GM12878 (cell line): ENCODE measurements at regions not wholly inside any gene's neighbourhood (a gene's known extent, or its start where the extent isn't known, plus 50 kb on each side); places are given as distances from the start of the nearest gene placed in this dataset.

Experiments
- ATAC-seq: fragments of 200-7000 bp; cut with Tn5 transposase; 3 replicates; pipeline ENCODE4 v1.9.1; 2020; ENCODE audit warnings: mild to moderate bottlenecking, moderate library complexity
- BruUV-seq: library from RNA; stranded (reverse); fragments of 400-500 nt; replicated peaks from 2 replicates; lab custom pipeline; 2021; lab: Mats Ljungman, UMichigan
- CTCF ChIA-PET: fragments of 300-600 bp; sonication (Branson Sonifier 250); formaldehyde crosslinking; extraction: SDS; loops from one replicate; lab custom pipeline; 2021; ENCODE audit warnings: inconsistent platforms; lab: Yijun Ruan, JAX
- POLR2A ChIA-PET: fragments of 350-600 bp; formaldehyde crosslinking; extraction: SDS; loops from one replicate; lab custom pipeline; 2021; ENCODE audit warnings: inconsistent platforms; lab: Charles Lee
- RAD21 ChIA-PET: fragments of 300-600 bp; sonication (Branson Sonifier 250); formaldehyde crosslinking; loops from one replicate; lab custom pipeline; 2023; ENCODE audit warnings: antibody characterized with exemption; ENCODE audit not compliant: unreplicated experiment; lab: Charles Lee
- SMC1A ChIA-PET: fragments of 300-600 bp; sonication (Branson Sonifier 250); formaldehyde crosslinking; loops from one replicate; lab custom pipeline; 2023; ENCODE audit not compliant: unreplicated experiment, uncharacterized antibody; lab: Charles Lee
- DNase-seq: peaks from one replicate; pipeline ENCODE4 v3.0.0-alpha.2; 2011; ENCODE audit warnings: low read depth, low spot score
- FAIRE-seq: peaks from 3 replicates; lab custom pipeline; 2011; peaks lifted over from hg19 to GRCh38; lab: Jason Lieb, UNC
- H2AFZ ChIP-seq: 2 replicates; pipeline ENCODE4 v1.6.0; 2011; ENCODE audit warnings: low read depth, low read length, control low read depth; ENCODE audit not compliant: control insufficient read depth
- H3K27ac ChIP-seq: 2 replicates; pipeline ENCODE4 v1.5.1; 2011; ENCODE audit warnings: control low read depth; ENCODE audit not compliant: control insufficient read depth, insufficient read depth
- H3K27me3 ChIP-seq, 2 experiments: replicated peaks in 1 of 2; 2 replicates each; pipeline versions ENCODE4 v1.6.0 to v1.6.1; 2011; ENCODE audit warnings: low read length in 1 of 2; ENCODE audit not compliant: control insufficient read depth in 2 of 2, insufficient read depth in 2 of 2
- H3K36me3 ChIP-seq, 2 experiments: 2 replicates each; pipeline ENCODE4 v1.5.1; 2011; ENCODE audit warnings: low read length in 1 of 2; ENCODE audit not compliant: control insufficient read depth in 2 of 2, insufficient read depth in 2 of 2
- H3K4me1 ChIP-seq: 2 replicates; pipeline ENCODE4 v1.6.1; 2011; ENCODE audit warnings: mild to moderate bottlenecking, low read length, moderate library complexity, mixed read lengths; ENCODE audit not compliant: control insufficient read depth, insufficient read depth
- H3K4me2 ChIP-seq: 2 replicates; pipeline ENCODE4 v1.6.0; 2011; ENCODE audit warnings: control low read depth; ENCODE audit not compliant: control insufficient read depth, insufficient read depth
- H3K4me3 ChIP-seq: fragments of 200-600 bp; sonication (generic); 2 replicates; pipeline ENCODE4 v1.5.1; 2016
- H3K79me2 ChIP-seq: 2 replicates; pipeline ENCODE4 v1.6.0; 2011; ENCODE audit warnings: low read length; ENCODE audit not compliant: control insufficient read depth, insufficient read depth
- H3K9ac ChIP-seq: 2 replicates; pipeline ENCODE4 v1.8.0; 2011; ENCODE audit warnings: low read length, control low read depth, mixed read lengths; ENCODE audit not compliant: control insufficient read depth, insufficient read depth
- H3K9me3 ChIP-seq: replicated peaks from 3 replicates; pipeline ENCODE4 v1.5.1; 2011; ENCODE audit warnings: mild to moderate bottlenecking, low read length; ENCODE audit not compliant: control insufficient read depth, insufficient read depth
- H4K20me1 ChIP-seq: 2 replicates; pipeline ENCODE4 v1.6.0; 2011; ENCODE audit not compliant: control insufficient read depth, insufficient read depth
- ATF2 ChIP-seq: IDR thresholded peaks from 2 replicates; pipeline ENCODE4 v1.6.1; 2012; ENCODE audit warnings: low read length, inconsistent platforms
- E2F8 ChIP-seq: fragments of 450-650 bp; IDR thresholded peaks from 2 replicates; pipeline ENCODE4 v1.6.1; 2018; ENCODE audit warnings: mild to moderate bottlenecking, low read depth, moderate library complexity; ENCODE audit not compliant: partially characterized antibody
- ELK1 ChIP-seq: IDR thresholded peaks from 2 replicates; pipeline ENCODE4 v1.6.1; 2012; ENCODE audit warnings: low read depth, low read length, improper control_type of control experiment
- HDAC2 ChIP-seq: fragments of 200-600 bp; sonication (generic); IDR thresholded peaks from 2 replicates; pipeline ENCODE4 v1.6.1; 2017
- IRF4 ChIP-seq: IDR thresholded peaks from 2 replicates; pipeline ENCODE4 v1.6.1; 2011; ENCODE audit warnings: low read depth, low read length
- NFIC ChIP-seq: IDR thresholded peaks from 2 replicates; pipeline ENCODE4 v1.6.1; 2012; ENCODE audit warnings: low read depth, mild to moderate bottlenecking, inconsistent platforms, low read length, moderate library complexity
- NR2C2 ChIP-seq: IDR thresholded peaks from 2 replicates; pipeline ENCODE4 v1.6.1; 2011; ENCODE audit warnings: borderline replicate concordance, low read depth; ENCODE audit not compliant: control insufficient read depth, insufficient read length
- NR2F1 ChIP-seq: fragments of 450-650 bp; conservative IDR thresholded peaks from 2 replicates; pipeline ENCODE4 v1.6.1; 2017; ENCODE audit warnings: mild to moderate bottlenecking
- PAX5 ChIP-seq: IDR thresholded peaks from 2 replicates; pipeline ENCODE4 v1.6.1; 2011; ENCODE audit warnings: low read depth, low read length, borderline replicate concordance
- RCOR1 ChIP-seq: conservative IDR thresholded peaks from 2 replicates; pipeline ENCODE4 v1.6.1; 2012; ENCODE audit warnings: low read depth, low read length, improper control_type of control experiment
- SIN3A ChIP-seq: IDR thresholded peaks from 2 replicates; pipeline ENCODE4 v1.6.1; 2012; ENCODE audit warnings: low read depth, low read length, improper control_type of control experiment
- SMC3 ChIP-seq: IDR thresholded peaks from 2 replicates; pipeline ENCODE4 v1.6.1; 2011; ENCODE audit warnings: low read length, improper control_type of control experiment, borderline replicate concordance
- TCF12 ChIP-seq: IDR thresholded peaks from 2 replicates; pipeline ENCODE4 v1.6.1; 2011; ENCODE audit warnings: low read depth, mild to moderate bottlenecking, low read length
- WRNIP1 ChIP-seq: IDR thresholded peaks from 2 replicates; pipeline ENCODE4 v1.6.1; 2011; ENCODE audit warnings: low read depth, low read length, improper control_type of control experiment, borderline replicate concordance
- ZBTB4 ChIP-seq: fragments of 450-650 bp; formaldehyde crosslinking; IDR thresholded peaks from 2 replicates; pipeline ENCODE4 v1.4.0; 2022; ENCODE audit warnings: mild to moderate bottlenecking, moderate library complexity
- ZNF274 ChIP-seq: IDR thresholded peaks from one replicate; pipeline ENCODE4 v1.8.0; 2011; ENCODE audit not compliant: insufficient read length, insufficient read depth
- WGBS: methylation state at CpG from one replicate; pipeline ENCODE4 v1.1.6; 2016; ENCODE audit warnings: low lambda C conversion rate; ENCODE audit not compliant: insufficient replicate concordance, insufficient coverage; ENCODE audit errors: missing lambda C conversion rate; 5-methylcytosine and 5-hydroxymethylcytosine counted together
- in situ Hi-C: fragments of 300-500 bp; cut with MboI; formaldehyde crosslinking; loops from 9 replicates; pipeline ENCODE4 v1.14.3; 2018; ENCODE audit warnings: mixed read lengths
- intact Hi-C: fragments of 100-400 bp; cut with micrococcal nuclease; formaldehyde crosslinking; loops from one replicate; pipeline ENCODE4 v1.14.2; 2022; ENCODE audit not compliant: unreplicated experiment

- in situ Hi-C loops = no loop called here
- Histone ChIP-seq H3K27me3 (no peaks in the 10 kb centered on the region; a peak in 1 of 4 replicates), H3K4me1 (peaks cover 34% of the 10 kb centered on the region), H3K9me3 (no peaks in the 10 kb centered on the region; the same call in 2 of the 3 replicates), H3K4me3 (no peak overlapping the region), H4K20me1 (no peaks in the 10 kb centered on the region), H3K36me3 (no peaks in the 10 kb centered on the region), H2AFZ (no peak overlapping the region), H3K4me2 (peak overlapping the region; percentile 46), H3K79me2 (no peaks in the 10 kb centered on the region), H3K9ac (no peak overlapping the region), H3K27ac (no peak overlapping the region)
- BruUV-seq = no TSS peak
- intact Hi-C loops = loop anchor here (5.0 kb wide), 1 partner anchor 97 kb away; no protein-coding TSS in a partner anchor
- ChIA-PET CTCF (interaction anchor here (1.3 kb wide), 1 partner anchor 9 kb away, joined by 4 read pairs; no protein-coding TSS in a partner anchor), SMC1A (no interaction called here), POLR2A (no interaction called here), RAD21 (no interaction called here)
- FAIRE-seq (no peak), ATAC-seq (peak; percentile 93), DNase-seq (peak; percentile 56)
- WGBS = 2% methylated on average over 4 of the region's 4 CpGs
- peak; percentile 68; the same call in 1 of the 2 replicates for TF ChIP-seq TCF12
- TF ChIP-seq ZNF274 = no peak
- peak; percentile 39; the same call in 1 of the 2 replicates for TF ChIP-seq NFIC
- TF ChIP-seq HDAC2 = no peak
- TF ChIP-seq SIN3A = no peak
- TF ChIP-seq ATF2 = 0 out of 2 replicates have a peak, but pooled peaks have one; percentile 26
- peak; percentile 73; the same call in 1 of the 2 replicates for TF ChIP-seq PAX5
- TF ChIP-seq NR2F1 = peak; percentile 95
- no peak for TF ChIP-seq SMC3
- TF ChIP-seq NR2C2 = no peak
- TF ChIP-seq RCOR1 = no peak
- TF ChIP-seq IRF4 = 0 out of 2 replicates have a peak, but pooled peaks have one; percentile 58
- TF ChIP-seq E2F8 = no peak
- TF ChIP-seq WRNIP1 = no peak
- no peak for TF ChIP-seq ZBTB4 (CRISPR knock-in tag)
- no peak for TF ChIP-seq ELK1
Measured at GRCh38 chr2:38164881-38165280, 88.9 kb upstream of the CYP1B1 start.
